Spleen (tissue), 11 donors: ENCODE measurements at regions not wholly inside any gene's neighbourhood (a gene's known extent, or its start where the extent isn't known, plus 50 kb on each side); places are given as distances from the start of the nearest gene placed in this dataset.

ENCODE experiments used
- DNase-seq: peaks from one replicate; pipeline ENCODE4 v3.0.0-alpha.2; 2020
- H3K27ac ChIP-seq, 8 donors: fragments of 200-600 bp; sonication (generic) in 7 of 8; 1 replicate in 4 of 8; 2 replicates in 4 of 8; pipeline versions ENCODE4 v1.5.0 to v1.8.0; 2016 to 2021; ENCODE audit warnings: inconsistent platforms in 4 of 8, mild to moderate bottlenecking in 4 of 8, moderate library complexity in 1 of 8
- H3K27me3 ChIP-seq, 7 donors: fragments of 200-600 bp; sonication (generic) in 6 of 7; replicated peaks in 1 of 7; 1 replicate in 4 of 7; 2 replicates in 3 of 7; pipeline versions ENCODE4 v1.5.0 to v1.8.0; 2016 to 2021; ENCODE audit warnings: inconsistent platforms in 3 of 7, mild to moderate bottlenecking in 1 of 7
- H3K36me3 ChIP-seq, 6 donors: fragments of 200-600 bp; sonication (generic) in 5 of 6; 1 replicate in 4 of 6; 2 replicates in 2 of 6; pipeline versions ENCODE4 v1.5.0 to v1.8.0; 2016 to 2021; ENCODE audit warnings: inconsistent platforms in 2 of 6
- H3K4me1 ChIP-seq, 6 donors: fragments of 200-600 bp; sonication (generic) in 5 of 6; 1 replicate in 3 of 6; 2 replicates in 3 of 6; pipeline versions ENCODE4 v1.5.0 to v1.8.0; 2016 to 2021; ENCODE audit warnings: inconsistent platforms in 3 of 6
- H3K4me3 ChIP-seq, 8 donors: fragments of 200-600 bp; sonication (generic) in 7 of 8; 1 replicate in 4 of 8; 2 replicates in 4 of 8; pipeline versions ENCODE4 v1.5.0 to v1.8.0; 2016 to 2021; ENCODE audit warnings: inconsistent platforms in 4 of 8, mild to moderate bottlenecking in 4 of 8, moderate library complexity in 2 of 8
- H3K9me3 ChIP-seq, 8 donors: fragments of 200-600 bp; sonication (generic) in 7 of 8; 1 replicate in 4 of 8; 2 replicates in 4 of 8; pipeline versions ENCODE4 v1.5.0 to v1.8.0; 2016 to 2021; ENCODE audit warnings: inconsistent platforms in 4 of 8
- CTCF ChIP-seq, 11 experiments: fragments of 200-600 bp in 7 of 11; fragments of 450-650 bp in 4 of 11; sonication (generic) in 4 of 11; IDR thresholded peaks in 8 of 11; conservative IDR thresholded peaks in 3 of 11; 1 replicate in 7 of 11; 2 replicates in 4 of 11; pipeline versions ENCODE4 v1.4.0 to v1.8.0; 2016 to 2021; ENCODE audit warnings: antibody characterized with exemption in 11 of 11, inconsistent platforms in 4 of 11, mild to moderate bottlenecking in 1 of 11
- POLR2A ChIP-seq, 3 donors: fragments of 450-650 bp; IDR thresholded peaks; one replicate each; pipeline ENCODE4 v1.5.1; 2017; ENCODE audit warnings: antibody characterized with exemption in 3 of 3, mild to moderate bottlenecking in 1 of 3
- POLR2AphosphoS5 ChIP-seq, 3 donors: sonication (generic); formaldehyde crosslinking; IDR thresholded peaks; one replicate each; pipeline ENCODE4 v1.5.1; 2017; ENCODE audit warnings: antibody characterized with exemption in 3 of 3
- WGBS, 5 donors: extraction: QIAGEN DNeasy Blood & Tissue Kit in 3 of 5; methylation state at CpG; one replicate each; pipeline versions ENCODE4 v1.1.5 to v1.1.7; 2013 to 2018; 5-methylcytosine and 5-hydroxymethylcytosine counted together
- intact Hi-C: fragments of 100-400 bp; cut with DNase I; formaldehyde crosslinking; loops from one replicate; pipeline ENCODE4 v1.15.0; 2023; ENCODE audit warnings: low total_unique reads
- donor health status: healthy with polysubstance abuse.
- donor health status: DM: no; HTN: no; CAD: no; lungs with moderate emphysema.
- donor health status: DM: no; HTN: no; CAD: no.
- donor health status: Bipolar disorder and iron deficiency.
- donor health status: healthy.
- donor health status: DM: no; HTN: no; CAD: no.
- donor health status: DM: yes; HTN: yes; CAD: no.

GRCh38 chr16:79543219-79543618 is 57.3 kb downstream of the MAF start:
- WGBS, 5 donors: 66 to 90% (median 81%) methylated on average over 8 of the region's 8 CpGs

GRCh38 chr16:79542237-79542774 is 58.2 kb downstream of the MAF start:
- H3K4me3 ChIP-seq: no peak overlapping the region
- TF ChIP-seq POLR2A (IDR thresholded peaks at IDR 0.05): no peak
- no peak for TF ChIP-seq CTCF (IDR thresholded peaks at IDR 0.05 in 8 of 11, conservative IDR thresholded peaks at IDR 0.05 in 3 of 11)
- peak in 2 of 3 donors; percentile 23 to 44 for TF ChIP-seq POLR2AphosphoS5 (IDR thresholded peaks at IDR 0.05)
- 29 to 62% (median 39%) methylated on average over 9 to 11 of the region's 11 CpGs for WGBS, 5 donors
- no peaks in the 10 kb centered on the region for H3K9me3 ChIP-seq
- DNase-seq: no peak
- no peaks in the 10 kb centered on the region for H3K27me3 ChIP-seq
- H3K4me1 ChIP-seq: peaks cover 0 to 14% (median 0%) of the 10 kb centered on the region in 6 donors
- H3K27ac ChIP-seq: peak overlapping the region in 4 of 8 donors; percentile 3 to 51 (median 10)
- intact Hi-C loops: no loop called here
- no peaks in the 10 kb centered on the region for H3K36me3 ChIP-seq

More at GRCh38 chr16:79543219-79543618, 57.3 kb downstream of the MAF start:
- TF ChIP-seq POLR2A (IDR thresholded peaks at IDR 0.05) (no peak), CTCF (IDR thresholded peaks at IDR 0.05 in 8 of 11, conservative IDR thresholded peaks at IDR 0.05 in 3 of 11) (no peak)
- Histone ChIP-seq H3K4me3 (no peak overlapping the region), H3K9me3 (no peaks in the 10 kb centered on the region), H3K27ac (peak overlapping the region in 2 of 8 donors; percentile 18 to 28), H3K36me3 (no peaks in the 10 kb centered on the region), H3K27me3 (no peaks in the 10 kb centered on the region), H3K4me1 (peaks cover 0 to 14% (median 0%) of the 10 kb centered on the region in 6 donors)
- DNase-seq: no peak
- intact Hi-C loops: no loop called here

DNA sequence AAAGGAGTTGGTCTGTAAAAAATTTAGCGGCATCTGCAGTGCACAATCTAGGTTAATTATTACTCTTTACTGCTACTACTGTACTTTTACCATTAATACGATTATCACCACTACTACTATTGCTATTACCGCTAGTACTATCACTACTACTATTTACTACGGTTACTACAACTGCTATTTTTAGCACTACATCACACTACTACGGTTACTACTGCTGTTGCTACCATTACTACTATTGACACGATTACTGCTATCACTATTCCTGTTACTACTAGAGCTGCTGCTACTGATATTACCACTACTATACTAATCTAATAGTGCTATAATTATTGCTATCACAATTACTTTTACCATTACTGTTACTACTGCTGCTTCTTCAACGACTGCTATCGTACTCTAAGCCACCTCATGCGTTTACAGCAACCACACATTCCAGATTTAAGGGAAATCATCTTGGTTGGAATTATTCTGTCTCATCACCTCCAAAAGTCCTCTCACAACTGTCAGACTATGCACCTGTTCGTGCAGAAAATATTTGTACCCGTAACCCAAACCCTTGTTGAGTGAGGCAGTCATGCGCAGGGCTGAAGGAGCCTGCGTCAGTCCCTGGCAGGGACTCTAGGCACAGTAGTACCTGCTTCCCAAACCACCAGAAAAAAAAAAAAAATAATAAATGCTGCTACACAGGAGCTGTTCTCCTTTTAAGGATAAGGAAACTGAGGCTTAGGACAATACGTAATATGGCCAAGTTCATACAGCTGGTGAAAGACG is 59.5 kb downstream of the MAF start:
- Histone ChIP-seq H3K36me3 (no peaks in the 10 kb centered on the region), H3K4me1 (peaks cover 0 to 14% (median 0%) of the 10 kb centered on the region in 6 donors), H3K9me3 (no peaks in the 10 kb centered on the region), H3K27ac (no peak overlapping the region), H3K27me3 (no peaks in the 10 kb centered on the region), H3K4me3 (no peak overlapping the region)
- intact Hi-C loops: no loop called here
- WGBS, 5 donors: 89 to 95% (median 93%) methylated on average over 15 of the region's 15 CpGs
- no peak for DNase-seq
- TF ChIP-seq POLR2A (IDR thresholded peaks at IDR 0.05) (no peak), CTCF (IDR thresholded peaks at IDR 0.05 in 8 of 11, conservative IDR thresholded peaks at IDR 0.05 in 3 of 11) (no peak), POLR2AphosphoS5 (IDR thresholded peaks at IDR 0.05) (no peak)

DNA sequence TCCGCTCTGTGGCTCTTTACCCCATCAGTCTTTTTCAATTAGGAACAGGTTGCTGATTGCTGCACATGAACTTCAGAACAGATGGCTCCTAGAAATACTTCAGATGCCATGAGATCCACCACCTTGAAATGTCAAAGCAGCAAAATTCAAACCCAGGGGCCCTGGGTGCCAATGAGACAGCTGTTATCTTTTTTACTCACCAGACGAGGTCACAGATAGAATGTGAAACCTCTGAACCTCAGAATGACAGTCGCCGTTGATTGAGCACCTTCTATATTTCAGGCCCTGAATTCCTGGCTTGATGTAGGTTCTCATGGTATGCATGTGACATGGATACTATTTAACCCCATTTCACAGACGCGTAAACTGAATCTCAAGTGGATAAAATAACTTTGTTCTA is 63.0 kb downstream of the MAF start:
- no peak overlapping the region for H3K4me3 ChIP-seq
- no peak overlapping the region for H3K27ac ChIP-seq
- TF ChIP-seq POLR2AphosphoS5 (IDR thresholded peaks at IDR 0.05) (no peak), CTCF (IDR thresholded peaks at IDR 0.05 in 8 of 11, conservative IDR thresholded peaks at IDR 0.05 in 3 of 11) (no peak), POLR2A (IDR thresholded peaks at IDR 0.05) (no peak)
- no peaks in the 10 kb centered on the region for H3K27me3 ChIP-seq
- H3K4me1 ChIP-seq: peaks cover 0 to 8% (median 0%) of the 10 kb centered on the region in 6 donors
- H3K9me3 ChIP-seq: no peaks in the 10 kb centered on the region
- H3K36me3 ChIP-seq: no peaks in the 10 kb centered on the region
- intact Hi-C loops: no loop called here
- DNase-seq: no peak
- 74 to 87% (median 82%) methylated on average over 6 of the region's 6 CpGs for WGBS, 5 donors
